Trophoblast cell (in vitro differentiated cells and primary cell): ENCODE measurements at regions not wholly inside any gene's neighbourhood (a gene's known extent, or its start where the extent isn't known, plus 50 kb on each side); places are given as distances from the start of the nearest gene placed in this dataset.
"Not testable (repeated sequence)": the region's sequence is repeated elsewhere in the genome, so short reads cannot be mapped to it uniquely, and the experiment has no call there.

ENCODE experiments used
- DNase-seq, 2 donors: peaks; one replicate each; pipeline ENCODE4 v3.0.0-alpha.2; 2016
- H2AFZ ChIP-seq: 2 replicates; pipeline ENCODE4 v1.6.1; 2013; ENCODE audit warnings: low read length, moderate library complexity, mild to moderate bottlenecking; ENCODE audit not compliant: insufficient read depth, poor library complexity
- H2AK5ac ChIP-seq: 2 replicates; pipeline ENCODE4 v1.6.1; 2013; ENCODE audit warnings: mild to moderate bottlenecking, low read length
- H2BK120ac ChIP-seq: 2 replicates; pipeline ENCODE4 v1.6.1; 2013; ENCODE audit warnings: low read length, mild to moderate bottlenecking, moderate library complexity; ENCODE audit not compliant: insufficient read depth, poor library complexity
- H2BK12ac ChIP-seq: 2 replicates; pipeline ENCODE4 v1.6.1; 2013; ENCODE audit warnings: mild to moderate bottlenecking, low read length, moderate library complexity
- H2BK5ac ChIP-seq: 2 replicates; pipeline ENCODE4 v1.6.1; 2013; ENCODE audit warnings: low read length, low read depth, moderate library complexity, mild to moderate bottlenecking; ENCODE audit not compliant: poor library complexity
- H3K14ac ChIP-seq: 2 replicates; pipeline ENCODE4 v1.6.1; 2013; ENCODE audit warnings: mild to moderate bottlenecking, low read length
- H3K18ac ChIP-seq: 2 replicates; pipeline ENCODE4 v1.6.1; 2013; ENCODE audit warnings: mild to moderate bottlenecking, low read length
- H3K23ac ChIP-seq: 2 replicates; pipeline ENCODE4 v1.6.1; 2013; ENCODE audit warnings: low read length
- H3K27ac ChIP-seq: 2 replicates; pipeline ENCODE4 v1.5.1; 2013; ENCODE audit warnings: low read depth, mild to moderate bottlenecking, inconsistent platforms, low read length, moderate library complexity
- H3K27me3 ChIP-seq: 2 replicates; pipeline ENCODE4 v1.6.1; 2013; ENCODE audit warnings: inconsistent platforms, mild to moderate bottlenecking, low read length, moderate library complexity; ENCODE audit not compliant: insufficient read depth
- H3K36me3 ChIP-seq, 2 experiments: 1 replicate in 1 of 2; 2 replicates in 1 of 2; pipeline ENCODE4 v1.6.1; 2013; ENCODE audit warnings: low read length in 2 of 2, mild to moderate bottlenecking in 2 of 2, moderate library complexity in 1 of 2; ENCODE audit not compliant: insufficient read depth in 2 of 2, control insufficient read depth in 1 of 2
- H3K4ac ChIP-seq: 2 replicates; pipeline ENCODE4 v1.6.1; 2013; ENCODE audit warnings: low read depth, mild to moderate bottlenecking, low read length, moderate library complexity
- H3K4me1 ChIP-seq, 2 experiments: 1 replicate in 1 of 2; 2 replicates in 1 of 2; pipeline ENCODE4 v1.6.1; 2013; ENCODE audit warnings: low read length in 2 of 2, mild to moderate bottlenecking in 2 of 2, moderate library complexity in 1 of 2; ENCODE audit not compliant: insufficient read depth in 2 of 2, control insufficient read depth in 1 of 2
- H3K4me2 ChIP-seq: 2 replicates; pipeline ENCODE4 v1.6.1; 2013; ENCODE audit warnings: inconsistent platforms, mild to moderate bottlenecking, low read length, moderate library complexity
- H3K4me3 ChIP-seq: 2 replicates; pipeline ENCODE4 v1.5.1; 2013; ENCODE audit warnings: mild to moderate bottlenecking, low read depth, low read length, inconsistent platforms
- H3K79me1 ChIP-seq: one replicate; pipeline ENCODE4 v1.6.1; 2013; ENCODE audit warnings: low read length
- H3K79me2 ChIP-seq: 2 replicates; pipeline ENCODE4 v1.6.1; 2013; ENCODE audit warnings: low read length, mild to moderate bottlenecking; ENCODE audit not compliant: control insufficient read depth, insufficient read depth, poor library complexity
- H3K9ac ChIP-seq: 2 replicates; pipeline ENCODE4 v1.6.1; 2013; ENCODE audit warnings: mild to moderate bottlenecking, low read length
- H3K9me3 ChIP-seq: 2 replicates; pipeline ENCODE4 v1.6.1; 2013; ENCODE audit warnings: low read depth, mild to moderate bottlenecking, control low read depth, inconsistent platforms, low read length; ENCODE audit not compliant: insufficient read depth
- H4K12ac ChIP-seq: 2 replicates; pipeline ENCODE4 v1.6.1; 2013; ENCODE audit warnings: low read depth, mild to moderate bottlenecking, low read length, moderate library complexity
- H4K8ac ChIP-seq: 2 replicates; pipeline ENCODE4 v1.6.1; 2013; ENCODE audit warnings: low read depth, mild to moderate bottlenecking, low read length, moderate library complexity
- H4K91ac ChIP-seq: one replicate; pipeline ENCODE4 v1.6.1; 2013; ENCODE audit warnings: low read depth, mild to moderate bottlenecking, low read length, moderate library complexity
- WGBS: extraction: QIAGEN DNeasy Blood & Tissue Kit; methylation state at CpG from one replicate; pipeline ENCODE4 v1.1.7; 2013; ENCODE audit warnings: missing lambda C conversion rate; ENCODE audit not compliant: insufficient read length, insufficient coverage; ENCODE audit errors: extremely low coverage; 5-methylcytosine and 5-hydroxymethylcytosine counted together

- no peak overlapping the region for H3K27ac ChIP-seq
- no peak overlapping the region for H2AFZ ChIP-seq
- H3K79me1 ChIP-seq, result no peaks in the 10 kb centered on the region
- no peaks in the 10 kb centered on the region for H3K9me3 ChIP-seq
- no peak overlapping the region for H3K9ac ChIP-seq
- no peak overlapping the region for H2BK5ac ChIP-seq
- peak overlapping the region; percentile 20 for H3K4me3 ChIP-seq
- no peak overlapping the region for H4K8ac ChIP-seq
- no peak overlapping the region for H2BK12ac ChIP-seq
- H3K4me2 ChIP-seq, result no peak overlapping the region
- H2BK120ac ChIP-seq, result no peak overlapping the region
- H3K36me3 ChIP-seq, result no peaks in the 10 kb centered on the region
- no peak overlapping the region for H3K14ac ChIP-seq
- H3K4me1 ChIP-seq, result peaks cover 6 to 7% of the 10 kb centered on the region in 2 experiments
- no peak overlapping the region for H4K91ac ChIP-seq
- no peaks in the 10 kb centered on the region for H3K79me2 ChIP-seq
- no CpG with 5 or more reads among the region's 6 CpGs for WGBS
- no peak for DNase-seq
- no peak overlapping the region for H3K23ac ChIP-seq
- no peak overlapping the region for H2AK5ac ChIP-seq
- no peak overlapping the region for H3K18ac ChIP-seq
- H4K12ac ChIP-seq, result no peak overlapping the region
- no peaks in the 10 kb centered on the region for H3K27me3 ChIP-seq
- H3K4ac ChIP-seq, result no peak overlapping the region
Measured at GRCh38 chr16:29204806-29205135, 201.7 kb downstream of the NPIPB11 start.

- H3K79me1 ChIP-seq, H3K4me3 ChIP-seq, H2BK5ac ChIP-seq, H2AK5ac ChIP-seq, H3K9me3 ChIP-seq, H2BK12ac ChIP-seq, H3K36me3 ChIP-seq, H3K23ac ChIP-seq, H3K4me2 ChIP-seq, H3K4me1 ChIP-seq, H3K4ac ChIP-seq, H2BK120ac ChIP-seq, H4K12ac ChIP-seq, H3K79me2 ChIP-seq, H3K18ac ChIP-seq, H2AFZ ChIP-seq, H4K8ac ChIP-seq, H3K27me3 ChIP-seq, H3K14ac ChIP-seq, H3K27ac ChIP-seq, DNase-seq, H3K9ac ChIP-seq, H4K91ac ChIP-seq: not testable (repeated sequence)
- no CpG with 5 or more reads among the region's 19 CpGs for WGBS
Measured at GRCh38 chr16:29203933-29204805, 202.3 kb downstream of the NPIPB11 start.

GRCh38 chr16:29203046-29203932 lies 203.2 kb downstream of the NPIPB11 start:
- H2AFZ ChIP-seq, H3K27me3 ChIP-seq, H3K9me3 ChIP-seq, H4K8ac ChIP-seq, H3K4me3 ChIP-seq, H3K9ac ChIP-seq, H2BK120ac ChIP-seq, H3K4me1 ChIP-seq, H3K79me2 ChIP-seq, H3K14ac ChIP-seq, H3K27ac ChIP-seq, H2AK5ac ChIP-seq, H4K12ac ChIP-seq, H3K79me1 ChIP-seq, H3K4me2 ChIP-seq, H2BK12ac ChIP-seq, H3K23ac ChIP-seq, H3K18ac ChIP-seq, H3K36me3 ChIP-seq, H4K91ac ChIP-seq, H2BK5ac ChIP-seq, DNase-seq, H3K4ac ChIP-seq: not testable (repeated sequence)
- WGBS, result no CpG with 5 or more reads among the region's 30 CpGs

DNA sequence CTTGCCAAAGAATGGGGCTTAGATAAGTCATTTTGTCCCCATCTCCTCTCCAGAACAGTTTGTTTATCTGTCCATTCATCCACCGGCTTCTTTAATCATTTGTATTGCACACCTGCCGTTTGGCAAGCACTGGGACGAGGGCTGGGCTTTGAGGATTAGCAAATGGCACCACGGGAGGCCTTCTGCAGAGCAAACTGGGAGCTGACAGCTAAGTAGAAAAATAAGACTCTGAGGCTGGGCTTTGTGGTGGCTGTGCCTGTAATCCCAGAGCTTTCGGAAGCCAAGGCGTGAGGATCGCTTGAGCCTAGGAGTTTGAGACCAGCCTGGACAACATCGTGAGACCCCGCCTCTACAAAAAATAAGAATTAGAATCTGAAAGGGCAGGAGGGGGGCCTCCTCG lies 203.9 kb downstream of the NPIPB11 start:
- H4K8ac ChIP-seq, H3K4me2 ChIP-seq, H4K91ac ChIP-seq, H2BK5ac ChIP-seq, H3K18ac ChIP-seq, H3K27ac ChIP-seq, H3K79me1 ChIP-seq, H3K4me3 ChIP-seq, H3K23ac ChIP-seq, H3K4ac ChIP-seq, H4K12ac ChIP-seq, H2AK5ac ChIP-seq, H2BK120ac ChIP-seq, H3K36me3 ChIP-seq, H3K27me3 ChIP-seq, H3K79me2 ChIP-seq, H3K9me3 ChIP-seq, H2AFZ ChIP-seq, H3K14ac ChIP-seq, H3K4me1 ChIP-seq, H2BK12ac ChIP-seq, H3K9ac ChIP-seq: not testable (repeated sequence)
- WGBS, result no CpG with 5 or more reads among the region's 10 CpGs
- DNase-seq, result peak; percentile 20 to 47
